ENCODE measurements at regions not wholly inside any gene's neighbourhood (a gene's known extent, or its start where the extent isn't known, plus 50 kb on each side); places are given as distances from the start of the nearest gene placed in this dataset.
A peak's percentile ranks its signal among the peaks of the same experiment; 100 is the strongest.
"Not testable (repeated sequence)": the region's sequence is repeated elsewhere in the genome, so short reads cannot be mapped to it uniquely, and the experiment has no call there.

- DNase-seq (ENCODE audit: low spot score): no peak
Measured at GRCh38 chr14:86790408-86791364, 1202.3 kb downstream of the GALC start.

GRCh38 chr14:86788224-86788623 is 1204.8 kb downstream of the GALC start:
- DNase-seq (ENCODE audit: low spot score): no peak

GRCh38 chr14:86787717-86788116 is 1205.3 kb downstream of the GALC start:
- no peak for DNase-seq (ENCODE audit: low spot score)

- DNase-seq (ENCODE audit: low spot score): no peak
Measured at GRCh38 chr14:86782092-86782580, 1210.8 kb downstream of the GALC start.

GRCh38 chr14:86780876-86781510 is 1212.0 kb downstream of the GALC start:
- no peak for DNase-seq (ENCODE audit: low spot score)

- no peak for DNase-seq (ENCODE audit: low spot score)
Measured at GRCh38 chr14:86780461-86780860, 1212.5 kb downstream of the GALC start.

GRCh38 chr14:86779416-86779815 is 1213.6 kb downstream of the GALC start:
- DNase-seq (ENCODE audit: low spot score): no peak

- DNase-seq (ENCODE audit: low spot score): peak; percentile 20
Measured at GRCh38 chr14:86777963-86778602, 1214.9 kb downstream of the GALC start.

GRCh38 chr14:86775896-86776295 is 1217.1 kb downstream of the GALC start:
- not testable (repeated sequence) for DNase-seq (ENCODE audit: low spot score)

GRCh38 chr14:86774916-86775315 is 1218.1 kb downstream of the GALC start:
- no peak for DNase-seq (ENCODE audit: low spot score)

GRCh38 chr14:86772075-86772474 is 1220.9 kb downstream of the GALC start:
- DNase-seq (ENCODE audit: low spot score): no peak

- DNase-seq (ENCODE audit: low spot score): no peak
Measured at GRCh38 chr14:86770186-86770585, 1222.8 kb downstream of the GALC start.

- DNase-seq (ENCODE audit: low spot score): no peak
Measured at GRCh38 chr14:86766469-86766868, 1226.5 kb downstream of the GALC start.

GRCh38 chr14:86761611-86762010 is 1231.4 kb downstream of the GALC start:
- DNase-seq (ENCODE audit: low spot score): no peak

GRCh38 chr14:86756521-86757190 is 1226.7 kb downstream of the FLRT2 start:
- DNase-seq (ENCODE audit: low spot score): no peak

GRCh38 chr14:86750488-86750887 is 1220.5 kb downstream of the FLRT2 start:
- DNase-seq (ENCODE audit: low spot score): not testable (repeated sequence)

GRCh38 chr14:86739761-86740160 is 1209.8 kb downstream of the FLRT2 start:
- DNase-seq (ENCODE audit: low spot score): no peak

GRCh38 chr14:86731427-86731826 is 1201.5 kb downstream of the FLRT2 start:
- DNase-seq (ENCODE audit: low spot score): not testable (repeated sequence)

- no peak for DNase-seq (ENCODE audit: low spot score)
Measured at GRCh38 chr14:86723254-86723624, 1193.3 kb downstream of the FLRT2 start.

- DNase-seq (ENCODE audit: low spot score): no peak
Measured at GRCh38 chr14:86722612-86723253, 1192.8 kb downstream of the FLRT2 start.

GRCh38 chr14:86714575-86714974 is 1184.6 kb downstream of the FLRT2 start:
- no peak for DNase-seq (ENCODE audit: low spot score)

- DNase-seq (ENCODE audit: low spot score): no peak
Measured at GRCh38 chr14:86714153-86714552, 1184.2 kb downstream of the FLRT2 start.
